HG02970 (cell line): ENCODE measurements at regions not wholly inside any gene's neighbourhood (a gene's known extent, or its start where the extent isn't known, plus 50 kb on each side); places are given as distances from the start of the nearest gene placed in this dataset.

Experiments used
- ATAC-seq: cut with Tn5 transposase; IDR thresholded peaks from one replicate; pipeline ENCODE4 v1.9.1; 2021; ENCODE audit warnings: mild to moderate bottlenecking, moderate library complexity, moderate number of reproducible peaks; ENCODE audit not compliant: unreplicated experiment, low FRiP score

DNA sequence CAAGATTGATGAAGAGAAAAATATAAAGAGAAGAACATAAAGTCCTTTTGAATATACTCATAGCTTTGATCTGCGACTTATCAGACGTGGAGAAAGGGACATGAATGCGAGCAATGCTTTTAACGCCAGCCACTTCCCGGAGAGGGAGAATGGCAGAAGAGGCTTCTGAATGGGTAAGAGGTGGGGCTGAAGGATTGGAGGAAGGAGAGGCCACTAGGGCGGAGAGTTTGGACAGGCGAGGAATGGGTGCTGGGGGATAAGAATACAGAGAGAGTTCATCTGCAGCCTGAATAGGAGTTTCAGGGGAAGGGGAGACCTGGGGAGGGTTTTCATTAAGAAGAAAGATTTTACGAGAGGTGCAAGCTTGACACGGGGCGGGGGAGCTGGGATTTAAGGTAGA is 2534.9 kb downstream of the PCDH7 start:
- no peak for ATAC-seq

DNA sequence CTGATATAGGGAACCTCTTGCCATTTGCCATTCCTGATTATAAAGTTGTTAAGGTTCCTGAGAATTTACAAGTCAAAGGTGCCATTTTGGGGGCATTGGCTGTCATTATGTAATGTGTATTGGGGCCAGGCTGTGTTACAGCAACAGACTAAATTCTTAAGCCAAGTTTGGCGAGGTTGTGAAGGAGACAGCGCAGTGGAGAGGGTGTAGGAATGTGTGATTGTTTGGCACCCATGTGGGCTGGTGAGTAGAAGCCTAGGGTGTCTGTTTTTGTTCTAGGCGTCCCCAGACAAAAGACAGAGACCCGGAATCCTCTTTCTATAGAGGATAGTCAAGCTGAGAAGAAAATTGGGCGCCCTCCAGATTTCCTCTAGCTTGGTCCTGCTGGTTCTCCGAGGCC is 2535.3 kb downstream of the PCDH7 start:
- no peak for ATAC-seq

DNA sequence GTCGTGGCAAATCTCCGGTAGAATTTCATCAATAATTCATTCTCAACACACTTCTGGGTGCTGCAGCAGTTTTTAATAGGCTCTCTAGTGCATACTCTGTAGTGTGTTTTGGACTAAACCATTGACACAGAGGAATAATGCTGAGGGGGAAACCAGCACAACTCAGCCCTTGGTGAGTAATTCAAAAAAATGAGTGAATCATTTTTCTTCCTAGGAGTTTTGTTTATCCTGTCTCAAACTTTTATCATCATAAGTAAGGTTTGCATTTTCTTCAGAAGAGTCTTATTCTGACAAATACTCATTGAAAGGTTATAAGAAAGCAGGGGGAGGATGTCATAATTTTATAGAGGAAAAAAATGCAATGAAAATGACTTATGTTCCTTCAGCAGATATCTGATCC is 2542.7 kb downstream of the PCDH7 start:
- ATAC-seq, result no peak

GRCh38 chr4:33268776-33269175 is 2548.6 kb downstream of the PCDH7 start:
- no peak for ATAC-seq

GRCh38 chr4:33270403-33270802 is 2550.2 kb downstream of the PCDH7 start:
- ATAC-seq, result no peak

GRCh38 chr4:33272722-33273121 is 2552.6 kb downstream of the PCDH7 start:
- ATAC-seq, result no peak

GRCh38 chr4:33283818-33284217 is 2563.6 kb downstream of the PCDH7 start:
- no peak for ATAC-seq

- ATAC-seq, result no peak
These were observed 2576.8 kb downstream of the PCDH7 start for GRCh38 chr4:33296876-33297455.

DNA sequence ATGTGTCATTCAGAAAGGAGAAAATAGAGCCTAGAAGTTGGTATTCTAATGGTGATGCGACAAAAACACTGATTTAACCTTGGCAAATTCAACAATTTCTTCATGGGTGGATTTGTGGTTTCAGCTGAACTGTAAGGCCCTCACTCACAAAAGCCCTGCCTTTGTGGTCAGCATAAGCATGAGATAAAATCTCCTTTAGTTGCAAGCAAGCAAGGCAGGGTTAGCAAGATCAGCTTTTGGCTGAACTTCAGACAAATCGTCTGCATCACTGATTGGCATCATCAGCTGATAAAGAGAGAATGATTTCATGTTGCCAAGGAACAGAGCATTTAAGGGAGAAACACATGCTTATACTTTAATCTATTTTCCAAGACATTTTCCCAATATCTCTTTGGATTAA is 2582.2 kb downstream of the PCDH7 start:
- no peak for ATAC-seq

- no peak for ATAC-seq
These were observed 2586.0 kb downstream of the PCDH7 start for GRCh38 chr4:33306131-33306530.

GRCh38 chr4:33316033-33316432 is 2595.9 kb downstream of the PCDH7 start:
- ATAC-seq, result no peak

- ATAC-seq, result no peak
These were observed 2596.4 kb downstream of the PCDH7 start for GRCh38 chr4:33316578-33316977.

GRCh38 chr4:33323393-33323792 is 2603.2 kb downstream of the PCDH7 start:
- ATAC-seq, result no peak

- ATAC-seq, result no peak
These were observed 2614.2 kb downstream of the PCDH7 start for GRCh38 chr4:33334416-33334815.

GRCh38 chr4:33339762-33340161 is 2619.6 kb downstream of the PCDH7 start:
- no peak for ATAC-seq

DNA sequence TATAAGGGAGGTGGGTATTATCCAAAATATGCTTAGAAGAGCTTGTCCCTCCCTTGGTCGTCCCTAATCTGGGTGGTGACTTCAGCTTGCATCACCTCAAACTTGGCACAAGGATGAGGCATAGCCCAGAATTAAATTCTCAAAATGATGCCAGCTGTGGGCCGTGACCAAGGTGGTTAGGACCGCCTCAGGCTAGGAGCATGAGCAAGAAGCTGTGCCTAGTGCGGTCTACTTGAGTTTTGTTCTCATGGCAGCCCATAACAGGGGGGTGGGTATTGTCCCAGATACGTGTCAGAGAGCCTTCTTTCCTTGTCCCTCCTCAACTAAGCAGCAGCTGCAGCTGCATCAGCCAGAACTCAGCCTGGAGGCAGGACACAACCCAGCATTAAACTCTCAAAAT is 2620.0 kb downstream of the PCDH7 start:
- no peak for ATAC-seq

DNA sequence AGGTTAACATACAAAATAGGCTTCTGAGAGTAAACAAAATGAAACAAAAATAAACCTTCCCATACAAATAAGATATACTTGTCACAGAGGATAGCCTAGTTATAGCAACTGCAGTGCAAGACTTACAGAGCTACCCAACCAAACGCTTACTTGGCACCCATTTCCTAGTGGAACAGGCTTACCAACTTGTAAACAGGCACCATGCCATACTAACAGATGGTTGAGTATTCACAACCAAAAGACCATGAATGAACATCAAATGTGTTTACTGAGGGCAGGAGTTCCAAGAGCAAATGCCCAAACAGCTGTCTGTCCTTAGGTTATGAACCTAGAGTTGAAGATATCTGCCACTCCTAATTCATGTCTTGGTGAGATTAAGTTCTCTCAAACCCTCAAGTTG is 2629.2 kb downstream of the PCDH7 start:
- ATAC-seq, result no peak

- no peak for ATAC-seq
These were observed 2637.0 kb downstream of the PCDH7 start for GRCh38 chr4:33357121-33357520.

DNA sequence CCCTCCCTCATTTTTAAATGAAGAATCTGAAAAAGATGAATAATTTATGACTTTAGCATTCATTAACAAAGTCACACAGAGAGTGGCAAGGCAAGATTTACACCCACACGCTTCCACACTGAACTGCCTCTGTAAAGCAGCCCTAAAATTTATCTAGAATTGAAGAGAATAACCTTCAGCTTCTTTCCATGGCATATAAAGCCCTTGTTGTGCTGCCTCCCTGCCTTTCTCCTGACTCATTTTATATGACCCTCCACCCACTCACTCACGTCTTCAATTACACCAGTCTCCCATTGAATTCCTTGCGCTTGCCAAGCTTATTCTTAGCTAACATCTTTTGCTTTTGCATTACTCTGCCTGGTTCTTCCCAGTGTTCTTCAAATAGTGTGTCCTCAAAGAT is 2649.3 kb downstream of the PCDH7 start:
- no peak for ATAC-seq

DNA sequence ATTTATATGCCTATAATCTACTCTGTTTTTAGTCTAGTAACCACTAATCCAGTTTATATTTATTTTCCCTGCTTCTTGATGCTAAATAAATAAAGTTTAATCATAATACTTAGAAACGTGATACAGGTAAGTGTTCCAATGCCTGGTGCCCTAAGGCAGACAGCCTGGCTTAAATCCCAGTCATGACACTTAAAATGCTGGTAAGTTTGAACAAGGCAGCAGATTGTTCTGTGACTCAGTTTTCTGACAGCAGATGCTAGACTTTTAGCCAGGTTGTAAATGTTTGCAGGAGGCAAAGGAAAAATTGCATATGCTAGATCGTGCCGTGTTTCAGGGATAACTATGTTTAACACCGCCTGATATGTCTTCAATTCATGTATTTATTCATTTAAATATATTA is 2661.6 kb downstream of the PCDH7 start:
- no peak for ATAC-seq

DNA sequence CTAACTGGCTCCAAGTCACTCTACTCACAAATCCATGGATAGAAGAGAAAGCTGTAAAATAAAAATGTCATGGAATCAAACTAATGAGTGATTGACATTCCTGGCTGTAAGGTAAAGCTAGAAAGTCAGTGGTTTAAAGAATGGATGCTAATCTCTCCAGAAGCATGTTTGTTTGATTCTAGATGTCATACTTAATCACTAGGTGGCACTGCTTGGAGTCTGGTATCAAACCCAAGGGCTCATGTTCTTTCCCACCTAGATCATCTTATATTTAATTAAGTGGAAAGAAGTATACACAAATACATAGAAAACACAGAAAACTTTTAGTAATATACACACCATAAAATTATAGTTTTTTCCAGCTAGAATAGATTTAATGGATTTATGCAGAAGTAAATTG is 2666.6 kb downstream of the PCDH7 start:
- no peak for ATAC-seq

- no peak for ATAC-seq
These were observed 2670.8 kb downstream of the PCDH7 start for GRCh38 chr4:33390976-33391375.
